ENCODE measurements at regions not wholly inside any gene's neighbourhood (a gene's known extent, or its start where the extent isn't known, plus 50 kb on each side); places are given as distances from the start of the nearest gene placed in this dataset.

- DNase-seq (ENCODE audit: low spot score) = no peak
- no peak for ATAC-seq
Observed at GRCh38 chr5:3943859-3944258, 348.2 kb downstream of the IRX1 start.

- DNase-seq (ENCODE audit: low spot score) (no peak), ATAC-seq (no peak)
Observed at GRCh38 chr5:3944930-3945329, 349.3 kb downstream of the IRX1 start.

- no peak for ATAC-seq
- DNase-seq (ENCODE audit: low spot score) = no peak
Observed at GRCh38 chr5:3948838-3949237, 353.2 kb downstream of the IRX1 start.

GRCh38 chr5:3954199-3954598, 358.6 kb downstream of the IRX1 start:
- no peak for ATAC-seq
- DNase-seq (ENCODE audit: low spot score) = no peak

GRCh38 chr5:3954633-3955032, 359.0 kb downstream of the IRX1 start:
- ATAC-seq = no peak

GRCh38 chr5:3957658-3958057, 362.0 kb downstream of the IRX1 start:
- no peak for DNase-seq (ENCODE audit: low spot score)

More at GRCh38 chr5:3954633-3955032, 359.0 kb downstream of the IRX1 start:
- DNase-seq (ENCODE audit: low spot score) = no peak

GRCh38 chr5:3958389-3958788, 362.8 kb downstream of the IRX1 start:
- DNase-seq (ENCODE audit: low spot score) (no peak), ATAC-seq (no peak)

More at GRCh38 chr5:3957658-3958057, 362.0 kb downstream of the IRX1 start:
- ATAC-seq = no peak

GRCh38 chr5:3962113-3962512, 366.5 kb downstream of the IRX1 start:
- ATAC-seq (no peak), DNase-seq (ENCODE audit: low spot score) (no peak)

- DNase-seq (ENCODE audit: low spot score) = no peak
- no peak for ATAC-seq
Observed at GRCh38 chr5:3963652-3964051, 368.0 kb downstream of the IRX1 start.

- DNase-seq (ENCODE audit: low spot score) (no peak), ATAC-seq (no peak)
Observed at GRCh38 chr5:3980156-3980555, 384.5 kb downstream of the IRX1 start.

- no peak for ATAC-seq
Observed at GRCh38 chr5:3987867-3988266, 392.2 kb downstream of the IRX1 start.

GRCh38 chr5:3993856-3994473, 398.3 kb downstream of the IRX1 start:
- ATAC-seq = no peak

More at GRCh38 chr5:3987867-3988266, 392.2 kb downstream of the IRX1 start:
- no peak for DNase-seq (ENCODE audit: low spot score)

GRCh38 chr5:3994628-3995027, 399.0 kb downstream of the IRX1 start:
- ATAC-seq = no peak
- no peak for DNase-seq (ENCODE audit: low spot score)

More at GRCh38 chr5:3993856-3994473, 398.3 kb downstream of the IRX1 start:
- DNase-seq (ENCODE audit: low spot score) = no peak

- ATAC-seq = no peak
- DNase-seq (ENCODE audit: low spot score) = no peak
Observed at GRCh38 chr5:3995954-3996619, 400.5 kb downstream of the IRX1 start.

- DNase-seq (ENCODE audit: low spot score) = no peak
- no peak for ATAC-seq
Observed at GRCh38 chr5:3996707-3997336, 401.2 kb downstream of the IRX1 start.

GRCh38 chr5:3997670-3998069, 402.0 kb downstream of the IRX1 start:
- ATAC-seq = no peak
- no peak for DNase-seq (ENCODE audit: low spot score)

- ATAC-seq (no peak), DNase-seq (ENCODE audit: low spot score) (no peak)
Observed at GRCh38 chr5:3999929-4000328, 404.3 kb downstream of the IRX1 start.

GRCh38 chr5:4001004-4001403, 405.4 kb downstream of the IRX1 start:
- ATAC-seq (no peak), DNase-seq (ENCODE audit: low spot score) (no peak)

GRCh38 chr5:4001758-4002533, 406.3 kb downstream of the IRX1 start:
- ATAC-seq (no peak), DNase-seq (ENCODE audit: low spot score) (no peak)

GRCh38 chr5:4005335-4005734, 409.7 kb downstream of the IRX1 start:
- ATAC-seq = no peak

GRCh38 chr5:4007001-4007400, 411.4 kb downstream of the IRX1 start:
- ATAC-seq (no peak), DNase-seq (ENCODE audit: low spot score) (no peak)

More at GRCh38 chr5:4005335-4005734, 409.7 kb downstream of the IRX1 start:
- no peak for DNase-seq (ENCODE audit: low spot score)

Data from left lobe of liver (tissue), 2 donors.